ENCODE measurements at regions not wholly inside any gene's neighbourhood (a gene's known extent, or its start where the extent isn't known, plus 50 kb on each side); places are given as distances from the start of the nearest gene placed in this dataset.
A peak's percentile ranks its signal among the peaks of the same experiment; 100 is the strongest.
"Not testable (repeated sequence)": the region's sequence is repeated elsewhere in the genome, so short reads cannot be mapped to it uniquely, and the experiment has no call there.

DNA sequence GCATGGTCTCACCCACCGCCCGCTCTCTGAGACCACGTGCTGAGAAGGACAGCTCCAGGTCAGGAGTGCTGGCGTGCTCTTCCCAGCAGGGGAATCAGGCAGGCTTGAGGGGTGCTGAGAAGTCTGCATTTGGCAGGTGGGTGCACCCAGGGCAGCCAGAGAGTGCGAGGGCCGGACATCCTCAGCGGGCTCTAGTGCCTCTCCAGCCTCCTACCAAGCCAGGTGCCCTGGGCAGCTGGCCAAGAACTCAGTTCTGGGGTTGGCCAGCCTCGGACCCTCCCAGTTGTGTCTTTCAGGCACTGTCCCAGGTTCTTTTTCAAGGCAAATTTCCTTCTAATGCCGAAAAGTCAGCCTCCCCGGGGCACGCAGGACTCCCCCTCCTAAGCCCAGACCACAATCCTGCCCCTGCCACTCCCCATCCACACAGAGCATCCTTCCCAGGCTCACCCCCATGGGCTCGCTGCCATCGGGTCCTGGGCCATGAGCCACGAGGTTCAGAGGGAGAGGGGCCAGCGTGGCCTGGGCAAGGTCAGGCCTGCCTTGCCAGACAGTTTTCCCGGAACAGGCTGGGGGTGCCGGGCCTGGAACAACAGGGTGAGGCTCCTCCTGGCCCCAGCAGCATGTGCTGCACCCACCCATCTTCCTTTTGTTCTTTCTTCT is 52.2 kb upstream of the GPC1 start:
- H3K79me2 ChIP-seq (ENCODE audit: control insufficient read depth, insufficient read depth, low read length) = no peaks in the 10 kb centered on the region
- H3K27ac ChIP-seq (ENCODE audit: insufficient read depth, low read length) = no peak overlapping the region
- no peaks in the 10 kb centered on the region for H3K9me3 ChIP-seq (ENCODE audit: control insufficient read depth, insufficient read depth, low read depth, low read length)
- H3K4me3 ChIP-seq (replicated peaks in 1 of 4; ENCODE audit: control extremely low read depth in 1 of 4, insufficient read depth in 1 of 4, low read depth in 3 of 4, low read length in 4 of 4) = no peak overlapping the region
- no peak for DNase-seq (ENCODE audit: low read depth in 2 of 2)
- no peak for TF ChIP-seq EZH2 (IDR thresholded peaks at IDR 0.05; ENCODE audit: low read length, missing control alignments)
- TF ChIP-seq, protein P1, sequence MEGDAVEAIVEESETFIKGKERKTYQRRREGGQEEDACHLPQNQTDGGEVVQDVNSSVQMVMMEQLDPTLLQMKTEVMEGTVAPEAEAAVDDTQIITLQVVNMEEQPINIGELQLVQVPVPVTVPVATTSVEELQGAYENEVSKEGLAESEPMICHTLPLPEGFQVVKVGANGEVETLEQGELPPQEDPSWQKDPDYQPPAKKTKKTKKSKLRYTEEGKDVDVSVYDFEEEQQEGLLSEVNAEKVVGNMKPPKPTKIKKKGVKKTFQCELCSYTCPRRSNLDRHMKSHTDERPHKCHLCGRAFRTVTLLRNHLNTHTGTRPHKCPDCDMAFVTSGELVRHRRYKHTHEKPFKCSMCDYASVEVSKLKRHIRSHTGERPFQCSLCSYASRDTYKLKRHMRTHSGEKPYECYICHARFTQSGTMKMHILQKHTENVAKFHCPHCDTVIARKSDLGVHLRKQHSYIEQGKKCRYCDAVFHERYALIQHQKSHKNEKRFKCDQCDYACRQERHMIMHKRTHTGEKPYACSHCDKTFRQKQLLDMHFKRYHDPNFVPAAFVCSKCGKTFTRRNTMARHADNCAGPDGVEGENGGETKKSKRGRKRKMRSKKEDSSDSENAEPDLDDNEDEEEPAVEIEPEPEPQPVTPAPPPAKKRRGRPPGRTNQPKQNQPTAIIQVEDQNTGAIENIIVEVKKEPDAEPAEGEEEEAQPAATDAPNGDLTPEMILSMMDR (conservative IDR thresholded peaks at IDR 0.05 in 1 of 2, IDR thresholded peaks at IDR 0.05 in 1 of 2; ENCODE audit: low read depth in 1 of 2, low read length in 2 of 2) = no peak
- peaks cover 9% of the 10 kb centered on the region for H3K4me1 ChIP-seq (ENCODE audit: control insufficient read depth, extremely low read depth, insufficient read depth, low read length)
- no peak overlapping the region for H3K4me2 ChIP-seq (ENCODE audit: extremely low read depth, insufficient read depth, low read length)
- no peaks in the 10 kb centered on the region for H4K20me1 ChIP-seq (ENCODE audit: control insufficient read depth, extremely low read depth, insufficient read depth, low read length)
- no peaks in the 10 kb centered on the region for H3K36me3 ChIP-seq (ENCODE audit: control insufficient read depth, insufficient read depth, low read length)
- H3K9ac ChIP-seq (ENCODE audit: insufficient read depth, low read length) = no peak overlapping the region
- H3K27me3 ChIP-seq (ENCODE audit: control insufficient read depth, insufficient read depth, low read length) = no peaks in the 10 kb centered on the region
- no peak overlapping the region for H2AFZ ChIP-seq (ENCODE audit: low read length)

DNA sequence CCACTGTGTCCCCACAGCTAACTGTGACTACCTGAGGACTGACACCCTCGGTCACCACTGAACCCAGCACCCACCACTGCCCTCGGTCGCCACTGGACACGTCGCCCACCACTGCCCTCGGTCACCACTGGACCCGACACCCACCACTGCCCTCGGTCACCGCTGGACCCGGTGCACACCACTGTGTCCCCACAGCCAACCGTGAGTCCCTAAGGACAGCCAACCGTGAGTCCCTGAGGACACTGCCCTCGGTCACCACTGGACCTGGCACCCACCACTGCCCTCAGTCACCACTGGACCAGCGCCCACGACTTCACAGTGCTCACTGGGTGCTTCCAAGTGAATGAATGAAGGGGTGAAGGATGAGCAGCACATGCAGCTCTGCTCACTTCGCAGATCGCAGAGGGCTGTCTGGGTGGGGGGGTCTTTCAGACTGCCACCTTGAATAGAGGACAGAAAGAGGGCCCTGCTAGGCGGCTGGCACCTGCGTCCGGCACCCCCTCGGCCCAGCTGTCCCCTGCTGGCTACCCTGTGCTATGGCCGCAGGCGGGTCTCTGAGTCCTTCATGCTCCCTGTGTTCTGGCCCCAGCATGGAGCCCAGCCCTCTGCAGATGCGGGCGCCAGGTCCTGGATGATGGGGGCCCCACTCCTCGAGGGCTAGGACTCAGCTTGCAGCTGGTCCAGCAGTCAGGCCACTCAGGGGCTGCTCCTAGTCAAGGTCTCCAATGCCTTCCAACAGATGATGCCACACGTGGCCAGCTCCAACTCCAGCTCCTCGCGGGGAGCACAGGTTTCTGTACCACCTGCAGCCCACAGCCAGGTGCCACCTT is 51.4 kb upstream of the GPC1 start:
- no peaks in the 10 kb centered on the region for H4K20me1 ChIP-seq (ENCODE audit: control insufficient read depth, extremely low read depth, insufficient read depth, low read length)
- no peaks in the 10 kb centered on the region for H3K9me3 ChIP-seq (ENCODE audit: control insufficient read depth, insufficient read depth, low read depth, low read length)
- peaks cover 11% of the 10 kb centered on the region for H3K4me1 ChIP-seq (ENCODE audit: control insufficient read depth, extremely low read depth, insufficient read depth, low read length)
- no peaks in the 10 kb centered on the region for H3K79me2 ChIP-seq (ENCODE audit: control insufficient read depth, insufficient read depth, low read length)
- no peak overlapping the region for H2AFZ ChIP-seq (ENCODE audit: low read length)
- H3K4me2 ChIP-seq (ENCODE audit: extremely low read depth, insufficient read depth, low read length) = no peak overlapping the region
- no peak for TF ChIP-seq EZH2 (IDR thresholded peaks at IDR 0.05; ENCODE audit: low read length, missing control alignments)
- TF ChIP-seq, protein P1 (conservative IDR thresholded peaks at IDR 0.05 in 1 of 2, IDR thresholded peaks at IDR 0.05 in 1 of 2; ENCODE audit: low read depth in 1 of 2, low read length in 2 of 2) = no peak
- H3K4me3 ChIP-seq (replicated peaks in 1 of 4; ENCODE audit: control extremely low read depth in 1 of 4, insufficient read depth in 1 of 4, low read depth in 3 of 4, low read length in 4 of 4) = no peak overlapping the region
- no peak overlapping the region for H3K9ac ChIP-seq (ENCODE audit: insufficient read depth, low read length)
- DNase-seq (ENCODE audit: low read depth in 2 of 2) = no peak
- H3K27me3 ChIP-seq (ENCODE audit: control insufficient read depth, insufficient read depth, low read length) = no peaks in the 10 kb centered on the region
- H3K27ac ChIP-seq (ENCODE audit: insufficient read depth, low read length) = no peak overlapping the region
- H3K36me3 ChIP-seq (ENCODE audit: control insufficient read depth, insufficient read depth, low read length) = no peaks in the 10 kb centered on the region

DNA sequence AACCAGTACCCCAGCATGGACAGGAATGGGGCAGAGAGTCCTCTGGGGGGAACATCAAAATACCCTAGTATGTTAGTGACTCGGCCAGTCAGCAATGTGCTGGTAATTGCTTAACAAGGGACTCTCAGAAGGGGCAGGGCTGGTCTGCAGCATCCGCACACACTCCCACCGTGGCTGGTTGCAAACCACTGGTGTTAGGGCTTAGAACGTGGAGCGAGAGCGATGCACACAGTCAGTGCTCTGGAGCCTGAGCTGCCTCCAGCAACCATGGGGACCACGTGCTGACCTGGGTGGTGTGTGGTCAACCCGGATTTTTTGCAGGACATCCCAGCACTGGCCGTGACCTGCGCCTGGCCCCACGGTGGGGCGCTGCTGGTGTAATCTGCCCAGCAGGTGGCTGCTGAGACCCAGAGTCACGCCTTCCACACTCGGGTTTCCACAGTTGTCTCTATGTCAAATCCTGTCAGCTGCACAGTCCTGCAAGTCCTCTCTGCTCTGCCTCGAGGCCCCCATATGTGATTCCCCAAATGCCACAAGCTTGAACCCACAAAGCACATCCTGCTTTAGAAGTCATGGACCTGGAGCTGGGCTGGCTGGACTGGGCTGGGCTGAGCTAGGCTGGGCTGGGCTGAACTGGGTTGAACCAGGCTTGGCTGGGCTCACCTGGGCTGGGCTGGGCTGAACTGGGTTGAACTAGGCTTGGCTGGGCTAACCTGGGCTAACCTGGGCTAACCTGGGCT is 50.6 kb upstream of the GPC1 start:
- no peaks in the 10 kb centered on the region for H3K27me3 ChIP-seq (ENCODE audit: control insufficient read depth, insufficient read depth, low read length)
- H3K4me2 ChIP-seq (ENCODE audit: extremely low read depth, insufficient read depth, low read length) = no peak overlapping the region
- H2AFZ ChIP-seq (ENCODE audit: low read length) = no peak overlapping the region
- no peak overlapping the region for H3K4me3 ChIP-seq (replicated peaks in 1 of 4; ENCODE audit: control extremely low read depth in 1 of 4, insufficient read depth in 1 of 4, low read depth in 3 of 4, low read length in 4 of 4)
- H3K9me3 ChIP-seq (ENCODE audit: control insufficient read depth, insufficient read depth, low read depth, low read length) = no peaks in the 10 kb centered on the region
- no peak for TF ChIP-seq EZH2 (IDR thresholded peaks at IDR 0.05; ENCODE audit: low read length, missing control alignments)
- TF ChIP-seq, protein P1 (conservative IDR thresholded peaks at IDR 0.05 in 1 of 2, IDR thresholded peaks at IDR 0.05 in 1 of 2; ENCODE audit: low read depth in 1 of 2, low read length in 2 of 2) = no peak
- DNase-seq (ENCODE audit: low read depth in 2 of 2) = no peak
- H4K20me1 ChIP-seq (ENCODE audit: control insufficient read depth, extremely low read depth, insufficient read depth, low read length) = no peaks in the 10 kb centered on the region
- H3K79me2 ChIP-seq (ENCODE audit: control insufficient read depth, insufficient read depth, low read length) = no peaks in the 10 kb centered on the region
- H3K27ac ChIP-seq (ENCODE audit: insufficient read depth, low read length) = no peak overlapping the region
- no peaks in the 10 kb centered on the region for H3K36me3 ChIP-seq (ENCODE audit: control insufficient read depth, insufficient read depth, low read length)
- peaks cover 11% of the 10 kb centered on the region for H3K4me1 ChIP-seq (ENCODE audit: control insufficient read depth, extremely low read depth, insufficient read depth, low read length)
- H3K9ac ChIP-seq (ENCODE audit: insufficient read depth, low read length) = no peak overlapping the region

DNA sequence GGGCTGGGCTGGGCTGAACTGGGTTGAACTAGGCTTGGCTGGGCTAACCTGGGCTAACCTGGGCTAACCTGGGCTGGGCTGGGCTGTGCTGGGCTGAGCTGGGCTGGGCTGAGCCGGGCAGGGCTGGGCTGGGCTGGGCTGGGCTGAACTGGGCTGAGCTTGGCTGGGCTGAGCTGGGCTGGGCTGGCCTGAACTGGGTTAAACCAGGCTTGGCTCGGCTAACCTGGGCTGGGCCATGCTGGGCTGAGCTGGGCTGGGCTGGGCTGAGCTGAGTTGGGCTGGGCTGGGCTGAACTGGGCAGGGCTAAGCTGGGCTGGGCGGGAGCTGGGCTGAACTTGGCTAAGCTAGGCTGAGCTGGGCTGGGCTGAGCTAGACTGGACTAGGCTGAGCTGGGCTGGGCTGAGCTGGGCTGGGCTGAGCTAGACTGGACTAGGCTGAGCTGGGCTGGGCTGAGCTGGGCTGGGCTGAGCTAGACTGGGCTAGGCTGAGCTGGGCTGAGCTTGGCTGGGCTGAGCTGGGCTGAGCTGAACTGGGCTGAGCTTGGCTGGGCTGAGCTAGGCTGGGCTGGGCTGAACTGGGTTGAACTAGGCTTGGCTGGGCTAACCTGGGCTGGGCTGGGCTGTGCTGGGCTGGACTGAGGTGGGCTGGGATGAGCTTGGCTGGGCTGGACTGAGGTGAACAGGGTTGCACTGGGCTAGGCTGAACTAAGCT is 49.9 kb upstream of the GPC1 start:
- not testable (repeated sequence) for H3K27ac ChIP-seq (ENCODE audit: insufficient read depth, low read length); H3K79me2 ChIP-seq (ENCODE audit: control insufficient read depth, insufficient read depth, low read length); H3K9ac ChIP-seq (ENCODE audit: insufficient read depth, low read length); H2AFZ ChIP-seq (ENCODE audit: low read length); H3K4me2 ChIP-seq (ENCODE audit: extremely low read depth, insufficient read depth, low read length); H3K9me3 ChIP-seq (ENCODE audit: control insufficient read depth, insufficient read depth, low read depth, low read length); H3K27me3 ChIP-seq (ENCODE audit: control insufficient read depth, insufficient read depth, low read length); H4K20me1 ChIP-seq (ENCODE audit: control insufficient read depth, extremely low read depth, insufficient read depth, low read length); H3K36me3 ChIP-seq (ENCODE audit: control insufficient read depth, insufficient read depth, low read length); H3K4me3 ChIP-seq (replicated peaks in 1 of 4; ENCODE audit: control extremely low read depth in 1 of 4, insufficient read depth in 1 of 4, low read depth in 3 of 4, low read length in 4 of 4)
- H3K4me1 ChIP-seq (ENCODE audit: control insufficient read depth, extremely low read depth, insufficient read depth, low read length) = peaks cover 11% of the 10 kb centered on the region
- peak in 1 of 2 donors; percentile 33 for DNase-seq (ENCODE audit: low read depth in 2 of 2)
